ENCODE measurements at regions not wholly inside any gene's neighbourhood (a gene's known extent, or its start where the extent isn't known, plus 50 kb on each side); places are given as distances from the start of the nearest gene placed in this dataset.

GRCh38 chr4:59054086-59054485, 1943.9 kb upstream of the IGFBP7 start:
- no peaks in the 10 kb centered on the region for H3K36me3 Mint-ChIP-seq (ENCODE audit: low read depth)
- DNase-seq, result no peak
- no peak overlapping the region for H3K4me3 Mint-ChIP-seq
- no peaks in the 10 kb centered on the region for H3K4me1 Mint-ChIP-seq (ENCODE audit: low read depth)
- H3K27me3 Mint-ChIP-seq, result no peaks in the 10 kb centered on the region
- H3K9me3 Mint-ChIP-seq, result peaks cover 23% of the 10 kb centered on the region
- no peak overlapping the region for H3K27ac Mint-ChIP-seq

GRCh38 chr4:59057804-59058203, 1947.6 kb upstream of the IGFBP7 start:
- H3K4me3 Mint-ChIP-seq, result no peak overlapping the region
- no peaks in the 10 kb centered on the region for H3K4me1 Mint-ChIP-seq (ENCODE audit: low read depth)
- DNase-seq, result no peak
- no peak overlapping the region for H3K27ac Mint-ChIP-seq
- no peaks in the 10 kb centered on the region for H3K27me3 Mint-ChIP-seq
- no peaks in the 10 kb centered on the region for H3K36me3 Mint-ChIP-seq (ENCODE audit: low read depth)
- H3K9me3 Mint-ChIP-seq, result peaks cover 12% of the 10 kb centered on the region

- no peaks in the 10 kb centered on the region for H3K27me3 Mint-ChIP-seq
These were observed 1948.4 kb upstream of the IGFBP7 start for GRCh38 chr4:59058543-59058942.

GRCh38 chr4:59060002-59060846, 1950.0 kb upstream of the IGFBP7 start:
- peaks cover 10% of the 10 kb centered on the region for H3K9me3 Mint-ChIP-seq
- no peak overlapping the region for H3K27ac Mint-ChIP-seq
- no peaks in the 10 kb centered on the region for H3K36me3 Mint-ChIP-seq (ENCODE audit: low read depth)
- H3K4me1 Mint-ChIP-seq (ENCODE audit: low read depth), result no peaks in the 10 kb centered on the region
- H3K27me3 Mint-ChIP-seq, result no peaks in the 10 kb centered on the region
- H3K4me3 Mint-ChIP-seq, result no peak overlapping the region
- DNase-seq, result no peak

More at GRCh38 chr4:59058543-59058942, 1948.4 kb upstream of the IGFBP7 start:
- DNase-seq, result no peak
- no peaks in the 10 kb centered on the region for H3K4me1 Mint-ChIP-seq (ENCODE audit: low read depth)
- peaks cover 8% of the 10 kb centered on the region for H3K9me3 Mint-ChIP-seq
- no peak overlapping the region for H3K27ac Mint-ChIP-seq
- no peak overlapping the region for H3K4me3 Mint-ChIP-seq
- no peaks in the 10 kb centered on the region for H3K36me3 Mint-ChIP-seq (ENCODE audit: low read depth)

- H3K36me3 Mint-ChIP-seq (ENCODE audit: low read depth), result no peaks in the 10 kb centered on the region
- H3K27ac Mint-ChIP-seq, result no peak overlapping the region
- H3K4me1 Mint-ChIP-seq (ENCODE audit: low read depth), result no peaks in the 10 kb centered on the region
- no peaks in the 10 kb centered on the region for H3K27me3 Mint-ChIP-seq
- H3K9me3 Mint-ChIP-seq, result peaks cover 12% of the 10 kb centered on the region
- H3K4me3 Mint-ChIP-seq, result no peak overlapping the region
- DNase-seq, result no peak
These were observed 1950.7 kb upstream of the IGFBP7 start for GRCh38 chr4:59060895-59061294.

- H3K27ac Mint-ChIP-seq, result no peak overlapping the region
- no peak for DNase-seq
- H3K9me3 Mint-ChIP-seq, result peaks cover 18% of the 10 kb centered on the region
- H3K36me3 Mint-ChIP-seq (ENCODE audit: low read depth), result no peaks in the 10 kb centered on the region
- no peak overlapping the region for H3K4me3 Mint-ChIP-seq
- H3K27me3 Mint-ChIP-seq, result no peaks in the 10 kb centered on the region
- no peaks in the 10 kb centered on the region for H3K4me1 Mint-ChIP-seq (ENCODE audit: low read depth)
These were observed 1953.0 kb upstream of the IGFBP7 start for GRCh38 chr4:59063015-59063720.

GRCh38 chr4:59068722-59069418, 1958.7 kb upstream of the IGFBP7 start:
- Mint-ChIP-seq H3K36me3 (ENCODE audit: low read depth) (no peaks in the 10 kb centered on the region), H3K27ac (no peak overlapping the region)
- no peak for DNase-seq

GRCh38 chr4:59086410-59086809, 1976.2 kb upstream of the IGFBP7 start:
- DNase-seq, result no peak
- Mint-ChIP-seq H3K4me3 (no peak overlapping the region), H3K9me3 (peaks cover 12% of the 10 kb centered on the region), H3K36me3 (ENCODE audit: low read depth) (no peaks in the 10 kb centered on the region), H3K4me1 (ENCODE audit: low read depth) (no peaks in the 10 kb centered on the region), H3K27me3 (no peaks in the 10 kb centered on the region), H3K27ac (no peak overlapping the region)

More at GRCh38 chr4:59068722-59069418, 1958.7 kb upstream of the IGFBP7 start:
- Mint-ChIP-seq H3K4me1 (ENCODE audit: low read depth) (no peaks in the 10 kb centered on the region), H3K27me3 (no peaks in the 10 kb centered on the region), H3K4me3 (no peak overlapping the region), H3K9me3 (peaks cover 16% of the 10 kb centered on the region)

- no peaks in the 10 kb centered on the region for H3K36me3 Mint-ChIP-seq (ENCODE audit: low read depth)
- no peaks in the 10 kb centered on the region for H3K4me1 Mint-ChIP-seq (ENCODE audit: low read depth)
- no peaks in the 10 kb centered on the region for H3K27me3 Mint-ChIP-seq
- no peak overlapping the region for H3K27ac Mint-ChIP-seq
- peaks cover 17% of the 10 kb centered on the region for H3K9me3 Mint-ChIP-seq
- no peak overlapping the region for H3K4me3 Mint-ChIP-seq
- DNase-seq, result no peak
These were observed 1981.3 kb upstream of the IGFBP7 start for GRCh38 chr4:59091146-59092142.

- Mint-ChIP-seq H3K9me3 (peaks cover 20% of the 10 kb centered on the region), H3K4me3 (no peak overlapping the region), H3K27ac (no peak overlapping the region), H3K27me3 (no peaks in the 10 kb centered on the region), H3K4me1 (ENCODE audit: low read depth) (no peaks in the 10 kb centered on the region), H3K36me3 (ENCODE audit: low read depth) (no peaks in the 10 kb centered on the region)
- DNase-seq, result no peak
These were observed 1984.3 kb upstream of the IGFBP7 start for GRCh38 chr4:59094505-59094904.

- Mint-ChIP-seq H3K27me3 (no peaks in the 10 kb centered on the region), H3K4me3 (no peak overlapping the region), H3K9me3 (peaks cover 21% of the 10 kb centered on the region), H3K36me3 (ENCODE audit: low read depth) (no peaks in the 10 kb centered on the region), H3K27ac (no peak overlapping the region), H3K4me1 (ENCODE audit: low read depth) (no peaks in the 10 kb centered on the region)
- DNase-seq, result no peak
These were observed 1992.1 kb upstream of the IGFBP7 start for GRCh38 chr4:59102311-59102710.

GRCh38 chr4:59120287-59120814, 2010.2 kb upstream of the IGFBP7 start:
- no peaks in the 10 kb centered on the region for H3K36me3 Mint-ChIP-seq (ENCODE audit: low read depth)
- H3K27me3 Mint-ChIP-seq, result no peaks in the 10 kb centered on the region
- no peaks in the 10 kb centered on the region for H3K4me1 Mint-ChIP-seq (ENCODE audit: low read depth)
- no peak overlapping the region for H3K4me3 Mint-ChIP-seq
- no peak overlapping the region for H3K27ac Mint-ChIP-seq
- no peak for DNase-seq
- peaks cover 13% of the 10 kb centered on the region for H3K9me3 Mint-ChIP-seq

GRCh38 chr4:59122626-59123025, 2012.4 kb upstream of the IGFBP7 start:
- peaks cover 20% of the 10 kb centered on the region for H3K9me3 Mint-ChIP-seq
- H3K27me3 Mint-ChIP-seq, result no peaks in the 10 kb centered on the region
- no peak for DNase-seq

More at GRCh38 chr4:59122626-59123025, 2012.4 kb upstream of the IGFBP7 start:
- no peaks in the 10 kb centered on the region for H3K4me1 Mint-ChIP-seq (ENCODE audit: low read depth)
- no peaks in the 10 kb centered on the region for H3K36me3 Mint-ChIP-seq (ENCODE audit: low read depth)
- H3K4me3 Mint-ChIP-seq, result no peak overlapping the region
- H3K27ac Mint-ChIP-seq, result no peak overlapping the region
